Stimulated activated CD4-positive, alpha-beta T cell treated with anti-CD3 and anti-CD28 coated beads, TNF-alpha, amount 100 ng/mL, for 48 hours (primary cell): ENCODE measurements at regions not wholly inside any gene's neighbourhood (a gene's known extent, or its start where the extent isn't known, plus 50 kb on each side); places are given as distances from the start of the nearest gene placed in this dataset.
"Not testable (repeated sequence)": the region's sequence is repeated elsewhere in the genome, so short reads cannot be mapped to it uniquely, and the experiment has no call there.

Source experiments
- DNase-seq, 3 donors: peaks; one replicate each; pipeline ENCODE4 v3.0.0-alpha.2; 2020; ENCODE audit warnings: low read depth in 3 of 3

GRCh38 chr3:112736805-112737566, 96.0 kb upstream of the CCDC80 start:
- no peak for DNase-seq

- no peak for DNase-seq
These were observed 95.4 kb upstream of the CCDC80 start for GRCh38 chr3:112736386-112736785.

- DNase-seq: no peak
These were observed 95.0 kb upstream of the CCDC80 start for GRCh38 chr3:112735926-112736325.

GRCh38 chr3:112734736-112735350, 93.9 kb upstream of the CCDC80 start:
- peak; percentile 34 to 63 (median 57) for DNase-seq

GRCh38 chr3:112734171-112734570, 93.2 kb upstream of the CCDC80 start:
- DNase-seq: no peak

GRCh38 chr3:112730210-112730609, 89.3 kb upstream of the CCDC80 start:
- DNase-seq: no peak

GRCh38 chr3:112721231-112721630, 80.3 kb upstream of the CCDC80 start:
- no peak for DNase-seq

GRCh38 chr3:112718967-112719366, 78.0 kb upstream of the CCDC80 start:
- DNase-seq: no peak

- no peak for DNase-seq
These were observed 77.6 kb upstream of the CCDC80 start for GRCh38 chr3:112718516-112718915.

- DNase-seq: no peak
These were observed 69.0 kb upstream of the CCDC80 start for GRCh38 chr3:112709911-112710310.

- DNase-seq: no peak
These were observed 58.6 kb upstream of the CCDC80 start for GRCh38 chr3:112699436-112699978.

- DNase-seq: not testable (repeated sequence)
These were observed 57.5 kb upstream of the CCDC80 start for GRCh38 chr3:112698442-112698841.

- DNase-seq: not testable (repeated sequence)
These were observed 55.3 kb upstream of the CCDC80 start for GRCh38 chr3:112696244-112696643.

- not testable (repeated sequence) for DNase-seq
These were observed 54.6 kb upstream of the CCDC80 start for GRCh38 chr3:112695377-112696108.

- not testable (repeated sequence) for DNase-seq
These were observed 54.0 kb upstream of the CCDC80 start for GRCh38 chr3:112694906-112695305.

GRCh38 chr3:112693186-112693585, 52.2 kb upstream of the CCDC80 start:
- DNase-seq: no peak
